ENCODE measurements at regions not wholly inside any gene's neighbourhood (a gene's known extent, or its start where the extent isn't known, plus 50 kb on each side); places are given as distances from the start of the nearest gene placed in this dataset.

DNA sequence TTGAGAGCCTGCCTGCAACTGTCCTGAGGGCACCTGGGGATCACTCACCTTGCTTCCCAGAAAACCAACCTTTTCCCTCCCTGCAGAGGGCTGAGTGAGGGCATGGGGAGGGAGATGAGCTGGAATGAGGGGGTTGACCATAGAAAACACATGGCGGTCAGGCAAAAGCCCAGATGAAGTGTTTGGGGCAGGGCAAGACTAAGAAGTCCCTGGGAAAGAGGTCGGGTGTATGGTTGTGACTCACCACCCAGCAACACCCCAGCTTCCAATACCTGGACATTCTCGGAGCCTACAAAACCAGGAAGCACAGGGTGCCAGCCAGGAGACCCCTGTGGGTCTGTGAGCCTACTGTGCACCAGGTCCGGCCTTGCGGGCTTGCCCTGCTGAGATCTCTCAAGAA, 95.3 kb upstream of the ATP2B2 start:
- Histone ChIP-seq H3K4me2 (no peak overlapping the region), H3K4me3 (no peak overlapping the region), H3K9me2 (ENCODE audit: insufficient read depth) (no peaks in the 10 kb centered on the region), H3K79me2 (replicated peaks; ENCODE audit: insufficient read depth) (no peaks in the 10 kb centered on the region), H3F3A (replicated peaks; ENCODE audit: low read depth) (no peaks in the 10 kb centered on the region), H3K4me1 (ENCODE audit: insufficient read depth) (no peaks in the 10 kb centered on the region), H3K36me3 (ENCODE audit: insufficient read depth) (no peaks in the 10 kb centered on the region), H4K20me1 (replicated peaks; ENCODE audit: insufficient read depth) (no peaks in the 10 kb centered on the region), H3K27me3 (ENCODE audit: insufficient read depth) (no peaks in the 10 kb centered on the region), H3K27ac (ENCODE audit: low read depth) (no peak overlapping the region), H2AFZ (no peak overlapping the region)
- DNase-seq (ENCODE audit: low spot score) = no peak
- Mint-ChIP-seq H3K4me3 (no peak overlapping the region), H3K9me3 (no peaks in the 10 kb centered on the region), H3K36me3 (ENCODE audit: low read depth) (no peaks in the 10 kb centered on the region), H3K27me3 (ENCODE audit: insufficient read depth, low read depth, poor library complexity) (peaks cover 7% of the 10 kb centered on the region), H3K4me1 (peaks cover 21% of the 10 kb centered on the region), H3K27ac (no peak overlapping the region)
- no peak for ATAC-seq
- TF ChIP-seq ETS1 (IDR thresholded peaks at IDR 0.05) (no peak), JUNB (IDR thresholded peaks at IDR 0.05; ENCODE audit: unreplicated experiment) (no peak), STAT1 (IDR thresholded peaks at IDR 0.05; ENCODE audit: unreplicated experiment) (no peak), ZNF331 (CRISPR knock-in tag; IDR thresholded peaks at IDR 0.05; ENCODE audit: low read depth) (no peak), ZNF462 (CRISPR knock-in tag; IDR thresholded peaks at IDR 0.05) (no peak), POLR2AphosphoS5 (IDR thresholded peaks at IDR 0.05; ENCODE audit: low read depth) (no peak), CREB1 (CRISPR knock-in tag; IDR thresholded peaks at IDR 0.05; ENCODE audit: low read depth) (no peak), NANOG (IDR thresholded peaks at IDR 0.05; ENCODE audit: borderline replicate concordance) (no peak), ZNF114 (CRISPR knock-in tag; IDR thresholded peaks at IDR 0.05) (no peak), EZH2phosphoT487 (IDR thresholded peaks at IDR 0.05; ENCODE audit: unreplicated experiment) (no peak), CTCF (conservative IDR thresholded peaks at IDR 0.05; ENCODE audit: low read depth in 2 of 2) (no peak), EZH2 (IDR thresholded peaks at IDR 0.05; ENCODE audit: low read depth, unreplicated experiment) (no peak)
- TF ChIP-seq, protein P1, sequence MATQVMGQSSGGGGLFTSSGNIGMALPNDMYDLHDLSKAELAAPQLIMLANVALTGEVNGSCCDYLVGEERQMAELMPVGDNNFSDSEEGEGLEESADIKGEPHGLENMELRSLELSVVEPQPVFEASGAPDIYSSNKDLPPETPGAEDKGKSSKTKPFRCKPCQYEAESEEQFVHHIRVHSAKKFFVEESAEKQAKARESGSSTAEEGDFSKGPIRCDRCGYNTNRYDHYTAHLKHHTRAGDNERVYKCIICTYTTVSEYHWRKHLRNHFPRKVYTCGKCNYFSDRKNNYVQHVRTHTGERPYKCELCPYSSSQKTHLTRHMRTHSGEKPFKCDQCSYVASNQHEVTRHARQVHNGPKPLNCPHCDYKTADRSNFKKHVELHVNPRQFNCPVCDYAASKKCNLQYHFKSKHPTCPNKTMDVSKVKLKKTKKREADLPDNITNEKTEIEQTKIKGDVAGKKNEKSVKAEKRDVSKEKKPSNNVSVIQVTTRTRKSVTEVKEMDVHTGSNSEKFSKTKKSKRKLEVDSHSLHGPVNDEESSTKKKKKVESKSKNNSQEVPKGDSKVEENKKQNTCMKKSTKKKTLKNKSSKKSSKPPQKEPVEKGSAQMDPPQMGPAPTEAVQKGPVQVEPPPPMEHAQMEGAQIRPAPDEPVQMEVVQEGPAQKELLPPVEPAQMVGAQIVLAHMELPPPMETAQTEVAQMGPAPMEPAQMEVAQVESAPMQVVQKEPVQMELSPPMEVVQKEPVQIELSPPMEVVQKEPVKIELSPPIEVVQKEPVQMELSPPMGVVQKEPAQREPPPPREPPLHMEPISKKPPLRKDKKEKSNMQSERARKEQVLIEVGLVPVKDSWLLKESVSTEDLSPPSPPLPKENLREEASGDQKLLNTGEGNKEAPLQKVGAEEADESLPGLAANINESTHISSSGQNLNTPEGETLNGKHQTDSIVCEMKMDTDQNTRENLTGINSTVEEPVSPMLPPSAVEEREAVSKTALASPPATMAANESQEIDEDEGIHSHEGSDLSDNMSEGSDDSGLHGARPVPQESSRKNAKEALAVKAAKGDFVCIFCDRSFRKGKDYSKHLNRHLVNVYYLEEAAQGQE (IDR thresholded peaks at IDR 0.05; ENCODE audit: unreplicated experiment) = no peak
